GM18951 (cell line): ENCODE measurements at regions not wholly inside any gene's neighbourhood (a gene's known extent, or its start where the extent isn't known, plus 50 kb on each side); places are given as distances from the start of the nearest gene placed in this dataset.

Source experiments
- POLR2A ChIP-seq: IDR thresholded peaks from 4 replicates; pipeline ENCODE4 v1.6.1; 2011; ENCODE audit warnings: mild to moderate bottlenecking; ENCODE audit not compliant: insufficient read length, insufficient read depth; ENCODE audit errors: extremely low read depth
- in situ Hi-C: fragments of 300-500 bp; cut with MboI; formaldehyde crosslinking; loops from one replicate; pipeline ENCODE4 v1.12.0; 2022; ENCODE audit warnings: low sequenced_read_pairs, mixed read lengths, inconsistent platforms; ENCODE audit not compliant: unreplicated experiment

DNA sequence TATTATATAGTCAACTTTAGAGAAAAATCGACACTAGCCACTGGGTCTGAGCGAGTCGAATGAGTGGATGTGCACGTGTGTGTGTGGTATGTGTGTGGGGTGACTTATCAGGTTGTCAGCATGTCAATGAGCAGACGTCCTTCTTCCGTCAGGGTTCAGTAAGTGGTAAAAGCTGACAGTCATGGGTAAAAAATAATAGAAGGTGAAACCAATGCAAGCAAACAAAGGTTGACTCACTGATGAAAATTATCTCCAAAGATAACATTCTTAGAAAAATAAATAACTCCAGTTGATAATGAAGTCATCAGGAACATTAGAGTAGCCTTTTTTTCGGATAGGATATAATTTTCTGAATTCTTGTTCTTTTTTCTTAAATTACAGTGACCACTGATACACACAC, 243.8 kb upstream of the FOXQ1 start:
- in situ Hi-C loops = no loop called here
- no peak for TF ChIP-seq POLR2A

DNA sequence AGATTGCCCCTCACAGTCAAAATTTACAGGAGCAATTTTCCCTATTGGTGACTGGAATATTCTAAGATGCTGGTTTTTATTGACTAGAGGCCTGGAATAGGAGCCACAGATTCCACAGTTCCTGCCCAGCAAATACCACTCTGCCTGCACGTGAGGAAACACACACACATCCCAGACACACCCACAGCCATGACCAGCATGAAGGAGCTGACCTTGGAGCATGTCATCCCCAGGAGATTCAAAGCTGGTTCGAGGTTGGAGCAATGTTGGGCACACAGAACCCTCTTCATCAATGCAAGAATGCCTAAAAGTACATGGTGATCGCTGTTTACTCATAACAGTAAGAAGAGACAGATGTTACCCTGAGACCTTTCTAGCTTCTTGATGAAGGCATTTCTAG, 244.6 kb upstream of the FOXQ1 start:
- in situ Hi-C loops = no loop called here
- no peak for TF ChIP-seq POLR2A

DNA sequence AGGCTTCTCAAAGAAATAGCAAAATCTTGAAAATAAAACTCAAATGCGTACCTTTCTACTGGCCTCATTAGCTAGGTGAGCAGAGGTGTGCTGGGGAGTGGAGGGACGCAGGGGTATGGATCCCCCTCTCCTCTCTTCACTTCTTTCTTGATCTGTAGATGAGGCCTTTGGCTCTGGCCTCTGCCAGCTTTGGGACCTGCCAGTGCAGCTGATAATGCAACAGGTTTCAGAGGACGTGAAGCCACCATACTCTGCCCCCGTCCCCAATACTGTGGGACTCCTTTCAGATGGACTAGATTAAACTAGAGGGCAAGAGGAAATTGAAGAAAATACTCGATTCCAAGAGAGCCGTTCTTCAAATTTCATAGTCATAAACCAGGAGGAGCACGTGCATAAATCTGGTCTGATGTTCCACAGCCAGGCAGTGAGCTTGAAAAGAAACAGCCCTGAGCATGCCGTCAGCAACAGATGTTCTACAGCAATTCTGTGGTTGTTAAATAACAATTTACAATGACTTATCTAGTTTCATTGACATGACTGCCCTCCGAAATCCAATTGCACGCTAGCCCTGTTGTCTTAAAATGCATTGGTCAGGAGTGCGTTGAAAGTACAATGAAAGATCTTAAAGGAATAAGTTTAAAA, 245.3 kb upstream of the FOXQ1 start:
- in situ Hi-C loops = no loop called here
- TF ChIP-seq POLR2A = no peak

DNA sequence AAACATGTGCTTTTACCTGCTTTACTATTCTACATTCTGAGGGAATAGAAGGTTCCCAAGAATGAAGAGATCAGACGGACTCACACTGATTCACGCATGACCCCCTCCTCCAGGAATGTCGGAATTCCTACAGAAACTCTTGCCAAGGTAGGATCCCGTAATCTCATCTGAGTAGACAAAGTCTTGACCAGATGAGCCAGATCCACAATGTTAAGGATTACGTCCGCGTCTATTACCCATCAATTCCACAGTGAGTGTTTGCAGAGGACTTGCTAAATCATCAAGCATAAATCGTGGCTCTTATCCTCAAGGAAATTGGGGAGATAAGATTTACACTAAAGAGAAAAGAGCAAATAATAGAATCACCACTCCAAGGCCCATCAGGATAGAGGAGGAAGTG, 245.9 kb upstream of the FOXQ1 start:
- in situ Hi-C loops = no loop called here
- TF ChIP-seq POLR2A = no peak

DNA sequence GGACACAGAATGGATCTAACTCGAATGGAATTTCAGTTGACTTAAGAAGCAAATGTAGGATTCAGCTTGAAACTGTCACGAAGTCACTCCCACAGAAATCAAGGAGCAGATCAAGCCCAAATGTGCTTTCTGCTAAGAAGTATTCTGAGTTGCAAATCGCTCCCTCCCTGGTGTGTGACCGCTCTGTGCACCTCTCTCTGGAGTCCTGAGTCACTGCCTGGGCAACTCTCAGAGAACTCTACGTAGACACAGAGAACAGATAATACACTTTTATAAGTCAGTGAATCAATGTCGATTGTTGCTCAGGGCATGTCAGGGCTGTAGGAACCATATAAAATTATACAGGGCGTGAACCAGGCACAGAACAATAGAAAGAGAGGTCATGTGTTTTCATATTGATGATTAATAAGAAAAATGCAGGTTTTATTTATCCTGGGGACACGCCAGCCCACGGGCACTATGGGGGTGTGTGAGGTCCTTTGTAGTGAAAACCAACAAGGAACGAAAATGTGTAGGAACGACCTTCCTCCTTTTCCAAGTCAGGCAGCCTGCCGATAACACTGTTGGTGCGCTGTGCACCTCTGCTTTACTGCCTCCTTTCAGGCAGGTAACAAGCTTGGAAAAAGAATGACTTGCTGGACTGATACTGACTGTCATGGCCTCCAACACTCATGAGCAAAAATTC, 248.1 kb upstream of the FOXQ1 start:
- in situ Hi-C loops = no loop called here
- TF ChIP-seq POLR2A = no peak

DNA sequence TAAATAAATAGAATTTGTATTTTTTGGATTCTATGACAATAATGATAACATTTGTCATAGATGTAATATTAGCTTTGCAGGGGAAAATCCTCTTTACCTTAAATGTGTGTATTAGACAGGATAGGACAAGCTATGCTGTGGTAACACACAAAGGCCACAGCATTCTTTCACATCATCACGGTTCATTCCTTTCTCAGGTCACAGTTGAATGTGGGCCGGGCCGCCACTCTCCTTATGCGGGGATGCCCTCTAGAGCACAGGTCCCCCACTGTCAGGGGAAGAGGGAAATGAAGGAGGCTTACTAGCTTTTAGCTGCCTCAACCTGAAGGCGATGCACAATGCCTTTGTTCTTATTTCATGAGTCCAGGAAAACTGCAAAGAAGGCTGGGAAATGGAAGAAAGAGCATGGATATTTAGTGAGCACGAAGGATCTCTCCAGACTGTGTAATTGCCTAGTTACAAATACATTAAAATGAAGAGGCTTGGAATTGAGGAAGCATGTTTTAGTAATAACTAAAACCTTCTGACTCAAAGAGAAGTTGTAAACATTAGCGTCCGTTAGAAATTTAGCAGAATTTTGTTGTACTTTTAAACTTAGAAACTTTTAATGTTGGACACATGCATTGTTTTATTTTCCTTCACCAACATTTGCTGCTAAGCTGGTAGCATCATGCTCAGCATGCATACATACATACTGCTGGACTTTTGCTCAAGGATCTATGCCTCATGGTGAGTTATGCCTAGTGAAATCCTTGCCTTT, 248.9 kb upstream of the FOXQ1 start:
- in situ Hi-C loops = no loop called here
- TF ChIP-seq POLR2A = no peak

DNA sequence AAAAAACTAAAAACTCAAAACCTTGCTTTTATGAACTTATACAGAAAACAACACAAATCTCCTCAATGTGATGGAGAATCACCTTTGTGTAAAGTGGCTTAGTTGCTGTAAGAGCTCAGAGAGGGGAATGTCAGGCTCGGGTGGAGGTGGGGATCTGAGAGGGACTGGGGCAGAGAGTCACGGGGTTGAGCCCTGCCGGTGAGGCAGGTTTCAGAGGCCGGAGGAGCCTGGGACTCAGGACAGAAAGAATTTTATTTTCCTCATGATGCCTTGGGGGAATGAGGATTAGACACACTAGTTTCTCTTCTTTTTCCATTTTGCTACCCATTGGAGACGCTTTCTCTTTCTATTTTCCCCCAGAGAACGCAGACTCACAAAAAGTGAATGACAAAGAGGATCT, 252.3 kb upstream of the FOXQ1 start:
- TF ChIP-seq POLR2A = no peak
- in situ Hi-C loops = no loop called here

DNA sequence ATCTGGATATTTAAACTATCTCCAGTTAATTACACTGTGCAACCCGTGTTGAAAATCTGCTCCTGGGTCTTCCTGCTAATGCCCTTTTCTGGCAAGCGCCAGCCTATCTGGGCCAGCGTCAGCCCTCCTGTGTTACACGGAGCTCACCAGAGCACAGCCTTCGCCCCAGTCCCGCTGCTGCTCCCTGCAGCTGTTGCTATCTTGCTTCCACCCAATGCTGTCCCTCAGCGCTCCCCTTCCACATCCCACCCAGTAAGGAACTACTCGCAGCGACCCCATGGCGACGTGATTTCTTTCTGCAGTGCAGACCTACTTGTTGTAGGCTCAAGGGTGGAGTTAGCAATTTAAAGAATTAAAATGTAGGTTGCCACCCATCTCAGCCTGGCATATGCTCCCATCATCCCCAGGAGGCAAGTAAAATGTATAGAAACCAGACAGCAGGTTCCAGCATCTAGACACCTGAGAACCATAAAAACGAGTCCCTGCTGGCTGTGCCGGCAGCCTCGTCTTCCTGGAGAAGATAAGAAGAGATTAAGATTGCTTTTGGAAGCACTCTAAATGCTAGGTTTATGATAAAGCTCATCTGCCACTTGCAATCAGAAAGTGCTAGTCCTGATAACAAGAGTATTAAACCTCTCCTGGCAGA, 254.3 kb upstream of the FOXQ1 start:
- in situ Hi-C loops = no loop called here
- no peak for TF ChIP-seq POLR2A

DNA sequence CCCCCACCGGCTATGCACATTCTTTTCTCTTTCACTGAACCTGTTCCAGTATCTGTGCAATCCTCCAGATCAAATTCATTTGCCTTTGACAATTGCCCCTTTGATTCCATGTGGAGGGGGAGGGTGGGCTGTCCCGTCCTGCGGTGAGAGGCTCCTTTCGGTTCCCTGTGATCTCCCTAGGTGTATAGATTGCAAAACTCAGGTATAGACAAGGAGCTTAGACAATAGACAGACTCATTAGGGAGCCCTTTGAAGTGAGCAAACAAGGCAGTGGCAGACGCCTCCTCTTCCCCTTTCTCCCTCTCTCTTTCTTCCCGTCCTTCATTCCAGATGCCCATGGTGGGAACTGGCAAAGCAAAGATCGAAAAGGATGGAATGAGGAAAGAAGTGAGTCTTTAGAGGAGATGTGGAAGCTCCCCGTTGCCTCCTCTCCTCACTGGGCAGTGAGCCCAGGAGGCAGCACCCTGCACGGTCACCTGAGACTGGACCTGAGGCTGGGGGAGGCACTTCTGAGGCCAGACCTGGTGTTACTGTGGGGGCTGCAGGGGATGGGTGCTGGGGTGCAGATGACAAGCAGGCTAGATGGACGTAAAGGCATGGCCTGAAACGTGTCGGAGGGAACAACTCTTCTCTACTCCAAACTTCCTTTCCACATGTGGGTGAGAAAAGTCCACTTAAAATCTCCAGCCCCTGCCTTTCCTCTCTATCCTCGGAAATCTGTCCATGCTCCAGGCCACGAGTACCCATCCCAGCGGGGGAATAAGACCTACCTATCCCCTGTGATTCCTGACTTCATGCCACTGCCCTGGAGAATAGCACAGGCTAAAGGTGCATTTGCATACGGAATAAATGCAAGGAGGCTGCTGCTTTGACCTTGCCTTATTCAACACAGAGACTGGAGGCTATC, 256.6 kb upstream of the FOXQ1 start:
- in situ Hi-C loops = no loop called here
- TF ChIP-seq POLR2A = no peak

DNA sequence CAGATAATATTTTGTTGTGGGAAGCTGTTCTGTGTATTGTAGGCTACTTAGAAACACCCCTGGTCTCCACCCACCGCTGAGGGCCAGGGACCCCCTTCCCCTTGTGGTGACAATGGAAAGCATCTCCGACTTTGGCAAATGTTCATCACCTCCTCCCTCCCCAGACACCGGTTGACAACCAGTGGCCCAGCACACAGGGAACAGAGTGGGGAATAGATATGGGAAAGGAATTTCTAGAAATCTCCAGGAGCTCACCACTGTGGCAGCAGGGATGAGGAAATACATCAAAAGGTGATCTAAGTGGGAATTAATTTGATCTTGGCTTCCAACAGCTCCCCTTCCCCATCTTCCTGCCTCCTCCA, 257.3 kb upstream of the FOXQ1 start:
- in situ Hi-C loops = no loop called here
- no peak for TF ChIP-seq POLR2A

DNA sequence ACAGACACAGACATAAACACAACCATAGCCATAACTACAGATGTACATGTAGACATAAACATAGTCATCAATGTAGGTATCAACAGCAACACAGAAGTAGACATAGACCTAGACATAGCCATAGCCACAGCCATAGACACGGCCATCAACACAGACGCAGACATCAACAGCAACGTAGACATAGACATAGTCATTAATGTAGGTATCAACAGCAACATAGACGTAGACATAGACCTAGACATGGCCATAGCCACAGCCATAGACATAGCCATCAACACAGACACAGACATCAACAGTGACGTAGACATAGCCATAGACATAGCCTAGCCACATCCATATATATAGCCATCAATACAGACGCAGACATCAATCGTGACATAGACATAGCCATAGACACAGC, 258.3 kb upstream of the FOXQ1 start:
- TF ChIP-seq POLR2A = no peak
- in situ Hi-C loops = no loop called here

DNA sequence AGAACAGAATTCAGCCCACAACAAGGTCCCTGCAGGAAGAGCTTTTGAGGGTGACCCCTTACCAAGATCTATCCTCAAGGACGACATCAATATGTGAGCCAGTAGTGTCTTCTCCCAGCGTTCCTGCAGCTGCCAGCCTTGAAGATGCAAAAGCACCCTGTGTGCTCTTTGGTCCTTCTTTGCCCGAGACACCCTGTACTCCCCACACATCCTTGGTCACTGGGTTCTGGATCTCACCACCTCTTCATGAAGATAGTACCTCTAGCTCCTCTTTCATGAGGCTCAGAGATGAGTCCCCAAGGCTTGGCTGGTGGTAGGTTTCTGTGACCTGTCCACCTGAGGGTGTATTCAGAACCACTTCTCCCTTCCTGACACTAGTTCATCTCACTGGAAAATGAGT, 259.6 kb upstream of the FOXQ1 start:
- no peak for TF ChIP-seq POLR2A
- in situ Hi-C loops = no loop called here

DNA sequence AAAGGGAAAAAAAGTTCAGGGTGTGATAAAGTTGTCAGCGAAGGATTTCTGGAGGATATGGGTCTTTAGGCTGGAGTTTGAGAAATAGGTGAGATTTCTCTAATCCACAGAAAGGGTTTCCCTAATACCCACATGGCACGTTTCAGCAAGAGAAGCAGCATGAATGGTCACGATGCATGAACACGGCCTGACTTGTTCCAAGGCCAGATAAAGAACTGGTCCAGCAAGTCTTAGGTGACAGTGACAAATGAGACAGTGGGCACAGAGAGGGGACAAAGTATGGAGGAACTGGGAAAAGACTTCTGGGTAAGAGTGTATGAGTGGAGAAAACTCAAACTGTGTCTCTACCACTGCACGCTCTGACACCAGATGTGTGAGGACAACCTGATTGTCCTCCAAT, 262.0 kb upstream of the FOXQ1 start:
- no peak for TF ChIP-seq POLR2A
- in situ Hi-C loops = no loop called here

DNA sequence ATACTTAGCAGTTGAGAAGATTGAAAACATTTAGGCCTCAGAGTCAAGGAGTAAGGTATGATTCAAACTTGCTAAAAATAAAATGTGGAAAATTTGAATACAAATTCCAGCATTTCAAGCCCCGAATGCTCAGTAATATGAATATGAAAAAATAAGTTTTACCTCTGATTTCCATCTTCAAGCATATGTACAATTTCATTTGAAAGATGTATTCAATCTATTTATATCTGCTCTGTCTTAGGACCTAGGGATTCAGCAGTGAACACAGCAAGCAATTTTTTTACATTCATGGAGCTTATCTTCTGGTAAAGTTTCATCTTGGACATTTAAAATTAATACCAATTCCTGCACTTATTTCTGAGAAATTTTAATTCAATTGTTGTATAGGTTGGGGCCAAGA, 262.7 kb upstream of the FOXQ1 start:
- no peak for TF ChIP-seq POLR2A
- in situ Hi-C loops = no loop called here
